ENCODE measurements at regions not wholly inside any gene's neighbourhood (a gene's known extent, or its start where the extent isn't known, plus 50 kb on each side); places are given as distances from the start of the nearest gene placed in this dataset.

GRCh38 chr20:46799781-46800408 is 90.4 kb downstream of the SLC2A10 start:
- TF ChIP-seq CTCF (conservative IDR thresholded peaks at IDR 0.05; ENCODE audit: low read depth, low read length) (no peak), EZH2 (IDR thresholded peaks at IDR 0.05; ENCODE audit: low read length, unreplicated experiment) (no peak), EZH2phosphoT487 (IDR thresholded peaks at IDR 0.05; ENCODE audit: borderline replicate concordance, low read length) (no peak)

All from PC-3 (cell line).